Keratinocyte (primary cell): ENCODE measurements at regions not wholly inside any gene's neighbourhood (a gene's known extent, or its start where the extent isn't known, plus 50 kb on each side); places are given as distances from the start of the nearest gene placed in this dataset.

Source experiments
- DNase-seq: peaks from one replicate; pipeline ENCODE4 v3.0.0-alpha.2; 2011; ENCODE audit warnings: low read depth, missing footprints, low spot score
- FAIRE-seq: peaks from 2 replicates; lab custom pipeline; 2011; peaks lifted over from hg19 to GRCh38; lab: Jason Lieb, UNC
- H2AFZ ChIP-seq: 2 replicates; pipeline ENCODE4 v1.6.0; 2012; ENCODE audit warnings: low read length, control low read depth, inconsistent platforms; ENCODE audit not compliant: control insufficient read depth
- H3K27ac ChIP-seq: 2 replicates; pipeline ENCODE4 v1.5.1; 2011; ENCODE audit warnings: low read length; ENCODE audit not compliant: control insufficient read depth, insufficient read depth
- H3K27me3 ChIP-seq: 3 replicates; pipeline ENCODE4 v1.6.0; 2011; ENCODE audit warnings: low read length; ENCODE audit not compliant: control insufficient read depth, insufficient read depth; ENCODE audit errors: extremely low read depth
- H3K36me3 ChIP-seq, 2 experiments: 2 replicates in 1 of 2; 3 replicates in 1 of 2; pipeline ENCODE4 v1.5.1; 2011; ENCODE audit warnings: low read length in 2 of 2, mild to moderate bottlenecking in 1 of 2; ENCODE audit not compliant: control insufficient read depth in 2 of 2, insufficient read depth in 2 of 2; ENCODE audit errors: extremely low read depth in 1 of 2
- H3K4me1 ChIP-seq: 3 replicates; pipeline ENCODE4 v1.5.1; 2011; ENCODE audit warnings: low read length; ENCODE audit not compliant: control insufficient read depth, insufficient read depth; ENCODE audit errors: extremely low read depth
- H3K4me2 ChIP-seq: 3 replicates; pipeline ENCODE4 v1.6.0; 2011; ENCODE audit warnings: low read depth, low read length; ENCODE audit not compliant: control insufficient read depth, insufficient read depth; ENCODE audit errors: extremely low read depth
- H3K4me3 ChIP-seq, 3 experiments: fragments of 200-600 bp in 1 of 3; sonication (generic) in 1 of 3; 2 replicates in 2 of 3; 3 replicates in 1 of 3; pipeline ENCODE4 v1.5.1; 2011 to 2016; ENCODE audit warnings: low read length in 3 of 3, mild to moderate bottlenecking in 3 of 3, control low read depth in 2 of 3, inconsistent platforms in 1 of 3, low read depth in 1 of 3, mixed read lengths in 1 of 3, mixed run types in 1 of 3, moderate library complexity in 1 of 3; ENCODE audit not compliant: control insufficient read depth in 2 of 3, insufficient read depth in 2 of 3; ENCODE audit errors: extremely low read depth in 1 of 3
- H3K79me2 ChIP-seq: 2 replicates; pipeline ENCODE4 v1.6.0; 2012; ENCODE audit warnings: low read length; ENCODE audit not compliant: control insufficient read depth, insufficient read depth
- H3K9ac ChIP-seq: 3 replicates; pipeline ENCODE4 v1.6.0; 2011; ENCODE audit warnings: low read length; ENCODE audit not compliant: control insufficient read depth, insufficient read depth; ENCODE audit errors: extremely low read depth
- H3K9me1 ChIP-seq: 3 replicates; pipeline ENCODE4 v1.6.0; 2011; ENCODE audit warnings: low read length; ENCODE audit not compliant: control insufficient read depth, insufficient read depth; ENCODE audit errors: extremely low read depth
- H3K9me3 ChIP-seq: 2 replicates; pipeline ENCODE4 v1.5.1; 2012; ENCODE audit warnings: low read depth, low read length; ENCODE audit not compliant: control insufficient read depth
- H4K20me1 ChIP-seq: 3 replicates; pipeline ENCODE4 v1.6.0; 2011; ENCODE audit warnings: low read length; ENCODE audit not compliant: control insufficient read depth, insufficient read depth; ENCODE audit errors: extremely low read depth
- CTCF ChIP-seq, 3 experiments: IDR thresholded peaks in 1 of 3; conservative IDR thresholded peaks in 1 of 3; optimal IDR thresholded peaks in 1 of 3; 2 replicates in 2 of 3; 3 replicates in 1 of 3; pipeline versions ENCODE3 to v1.5.1; 2011; ENCODE audit warnings: low read length in 3 of 3, mild to moderate bottlenecking in 3 of 3, moderate library complexity in 2 of 3, control low read depth in 1 of 3, inconsistent platforms in 1 of 3; ENCODE audit not compliant: insufficient read depth in 2 of 3; ENCODE audit errors: extremely low read depth in 1 of 3
- EZH2 ChIP-seq: IDR thresholded peaks from one replicate; pipeline ENCODE4 v1.6.1; 2012; ENCODE audit warnings: inconsistent platforms, mild to moderate bottlenecking, low read length, moderate library complexity
- dilution Hi-C: fragments of 300-500 bp; cut with MboI; formaldehyde crosslinking; loops from one replicate; pipeline ENCODE4 v1.7.0; 2020; ENCODE audit warnings: low sequenced_read_pairs; ENCODE audit not compliant: extremely low pct_ligation_motif_present

DNA sequence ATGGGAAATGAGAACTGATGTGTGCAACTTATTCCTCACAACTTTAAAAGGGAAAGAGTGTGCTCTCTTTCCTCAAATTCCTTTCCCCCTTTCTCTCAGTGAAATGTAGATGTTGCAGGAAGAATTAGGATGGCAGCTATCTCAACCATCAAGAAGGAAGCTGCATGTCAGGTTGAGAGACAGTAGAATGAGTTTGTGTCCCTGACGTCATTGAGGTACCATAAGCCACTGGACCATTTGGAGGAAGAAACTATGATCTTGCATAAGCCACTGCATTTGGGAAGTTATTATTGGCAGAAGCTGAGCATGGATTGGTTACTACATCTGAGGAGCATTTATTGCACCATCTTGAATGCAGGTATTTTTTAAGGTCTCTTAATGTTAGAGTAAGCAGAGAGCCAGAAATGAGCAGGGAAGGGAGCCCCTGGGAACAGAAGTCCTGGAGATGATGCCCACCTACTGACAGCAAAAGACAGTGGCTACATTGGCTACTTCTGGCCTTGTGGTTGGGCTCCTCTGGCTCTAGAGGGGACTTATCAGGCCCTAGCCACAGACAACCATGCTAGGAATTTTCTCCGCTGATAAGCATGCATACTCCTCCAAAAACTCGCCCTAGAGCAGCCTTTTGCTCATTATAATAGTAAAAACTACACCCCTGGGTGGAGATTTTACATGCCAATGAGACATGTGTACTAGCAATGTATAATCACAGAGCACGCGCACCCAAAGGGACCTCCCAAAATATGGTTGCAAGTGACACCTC, 249.0 kb upstream of the SALL1 start:
- no peak overlapping the region for H2AFZ ChIP-seq
- no peak for TF ChIP-seq EZH2
- no peak for TF ChIP-seq CTCF (optimal IDR thresholded peaks at IDR 0.05 in 1 of 3, IDR thresholded peaks at IDR 0.05 in 1 of 3, conservative IDR thresholded peaks at IDR 0.05 in 1 of 3; ENCODE audit: extremely low read depth in 1 of 3, insufficient read depth in 2 of 3, low read length in 3 of 3)
- H3K9me3 ChIP-seq, result no peaks in the 10 kb centered on the region
- no peaks in the 10 kb centered on the region for H4K20me1 ChIP-seq
- no peak overlapping the region for H3K4me2 ChIP-seq
- no peaks in the 10 kb centered on the region for H3K79me2 ChIP-seq
- dilution Hi-C loops, result no loop called here
- H3K27ac ChIP-seq, result no peak overlapping the region
- no peaks in the 10 kb centered on the region for H3K4me1 ChIP-seq
- no peak for FAIRE-seq
- no peaks in the 10 kb centered on the region for H3K27me3 ChIP-seq
- H3K9ac ChIP-seq, result no peak overlapping the region
- no peak for DNase-seq
- H3K9me1 ChIP-seq, result no peaks in the 10 kb centered on the region
- H3K4me3 ChIP-seq, result no peak overlapping the region
- no peaks in the 10 kb centered on the region for H3K36me3 ChIP-seq

- no peak for FAIRE-seq
- no peaks in the 10 kb centered on the region for H3K4me1 ChIP-seq
- dilution Hi-C loops, result no loop called here
- no peaks in the 10 kb centered on the region for H3K27me3 ChIP-seq
- H2AFZ ChIP-seq, result no peak overlapping the region
- no peaks in the 10 kb centered on the region for H4K20me1 ChIP-seq
- H3K36me3 ChIP-seq, result no peaks in the 10 kb centered on the region
- no peak overlapping the region for H3K27ac ChIP-seq
- no peak overlapping the region for H3K4me2 ChIP-seq
- no peaks in the 10 kb centered on the region for H3K79me2 ChIP-seq
- H3K9me1 ChIP-seq, result no peaks in the 10 kb centered on the region
- no peaks in the 10 kb centered on the region for H3K9me3 ChIP-seq
- H3K4me3 ChIP-seq, result no peak overlapping the region
- no peak for TF ChIP-seq CTCF (optimal IDR thresholded peaks at IDR 0.05 in 1 of 3, IDR thresholded peaks at IDR 0.05 in 1 of 3, conservative IDR thresholded peaks at IDR 0.05 in 1 of 3; ENCODE audit: extremely low read depth in 1 of 3, insufficient read depth in 2 of 3, low read length in 3 of 3)
- TF ChIP-seq EZH2, result no peak
- DNase-seq, result no peak
- no peak overlapping the region for H3K9ac ChIP-seq
Observed at GRCh38 chr16:51394421-51394820, 243.4 kb upstream of the SALL1 start.
